A549 (cell line): ENCODE measurements at regions not wholly inside any gene's neighbourhood (a gene's known extent, or its start where the extent isn't known, plus 50 kb on each side); places are given as distances from the start of the nearest gene placed in this dataset.

Experiments used
- ATAC-seq, 2 experiments: fragments of 200-7000 bp in 1 of 2; fragments of >200 bp in 1 of 2; cut with Nextera tagmentation in 1 of 2; cut with Tn5 transposase in 1 of 2; 3 replicates each; pipeline versions ENCODE4 v1.8.0 to v1.9.1; 2018 to 2020; ENCODE audit warnings: mild to moderate bottlenecking in 1 of 2, moderate library complexity in 1 of 2
- CTCF ChIA-PET: fragments of 300-600 bp; sonication (Branson Sonifier 250); formaldehyde crosslinking; extraction: SDS; loops from one replicate; lab custom pipeline; 2021; ENCODE audit warnings: antibody characterized with exemption, inconsistent platforms; lab: Yijun Ruan, JAX
- POLR2A ChIA-PET: fragments of 350-600 bp; formaldehyde crosslinking; extraction: SDS; loops from one replicate; lab custom pipeline; 2021; ENCODE audit warnings: antibody characterized with exemption, inconsistent platforms; lab: Yijun Ruan, JAX
- DNase-seq, 2 experiments: peaks; one replicate each; pipeline versions ENCODE4 v3.0.0 to v3.0.0-alpha.2; 2011 to 2016; ENCODE audit warnings: low read depth in 1 of 2, low spot score in 1 of 2
- FAIRE-seq: peaks from 2 replicates; lab custom pipeline; 2011; peaks lifted over from hg19 to GRCh38; lab: Jason Lieb, UNC
- H3K27ac ChIP-seq, 2 experiments: fragments of >200 bp; sonication (Bioruptor Twin); formaldehyde crosslinking; 3 replicates each; pipeline ENCODE4 v1.5.1; 2016 to 2017
- H3K4me1 ChIP-seq: fragments of >200 bp; sonication (Bioruptor Twin); formaldehyde crosslinking; 3 replicates; pipeline ENCODE4 v1.6.1; 2016
- H3K4me2 ChIP-seq: fragments of >200 bp; sonication (Bioruptor Twin); formaldehyde crosslinking; 3 replicates; pipeline ENCODE4 v1.6.1; 2016
- H3K4me3 ChIP-seq: fragments of >200 bp; sonication (Bioruptor Twin); formaldehyde crosslinking; 3 replicates; pipeline ENCODE4 v1.5.1; 2016
- H3K9me3 ChIP-seq: fragments of >200 bp; sonication (Bioruptor Twin); formaldehyde crosslinking; 3 replicates; pipeline ENCODE4 v1.6.1; 2016
- BHLHE40 ChIP-seq: IDR thresholded peaks from 2 replicates; pipeline ENCODE4 v1.6.1; 2012; ENCODE audit warnings: low read depth, low read length, inconsistent platforms
- CBX2 ChIP-seq: fragments of 200-600 bp; sonication (generic); IDR thresholded peaks from 2 replicates; pipeline ENCODE4 v1.6.1; 2016; ENCODE audit warnings: low read depth, mild to moderate bottlenecking, borderline replicate concordance
- CEBPB ChIP-seq, 2 experiments: fragments of >200 bp in 1 of 2; sonication (Bioruptor Twin) in 1 of 2; formaldehyde crosslinking in 1 of 2; IDR thresholded peaks; 2 replicates each; pipeline ENCODE4 v1.6.1; 2012 to 2016
- EHF ChIP-seq: fragments of 250-450 bp; sonication (Bioruptor Pico); IDR thresholded peaks from 2 replicates; pipeline ENCODE4 v1.5.0; 2020; ENCODE audit warnings: mild to moderate bottlenecking
- ESRRA ChIP-seq: fragments of 150-350 bp; IDR thresholded peaks from 2 replicates; pipeline ENCODE4 v1.6.1; 2014; ENCODE audit warnings: mild to moderate bottlenecking, low read length, borderline replicate concordance
- FOSL2 ChIP-seq, 2 experiments: fragments of 450-650 bp in 1 of 2; fragments of >200 bp in 1 of 2; sonication (Bioruptor Twin) in 1 of 2; formaldehyde crosslinking; IDR thresholded peaks; 2 replicates each; pipeline versions ENCODE4 v1.5.0 to v1.6.1; 2016 to 2020; ENCODE audit warnings: mild to moderate bottlenecking in 1 of 2, moderate library complexity in 1 of 2
- GATA3 ChIP-seq: IDR thresholded peaks from 2 replicates; pipeline ENCODE4 v1.6.1; 2012; ENCODE audit warnings: borderline replicate concordance
- HDAC2 ChIP-seq: fragments of 200-600 bp; sonication (generic); IDR thresholded peaks from 2 replicates; pipeline ENCODE4 v1.6.1; 2016
- JUN ChIP-seq, 2 experiments: fragments of >200 bp; sonication (Bioruptor Twin); formaldehyde crosslinking; IDR thresholded peaks; 2 replicates in 1 of 2; 3 replicates in 1 of 2; pipeline ENCODE4 v1.6.1; 2016 to 2017
- JUNB ChIP-seq: fragments of >200 bp; sonication (Bioruptor Twin); formaldehyde crosslinking; IDR thresholded peaks from 2 replicates; pipeline ENCODE4 v1.6.1; 2016
- MYC ChIP-seq: IDR thresholded peaks from 2 replicates; pipeline ENCODE4 v1.6.1; 2012; ENCODE audit warnings: mild to moderate bottlenecking, inconsistent platforms, low read length, improper control_type of control experiment, borderline replicate concordance
- NFE2L2 ChIP-seq: fragments of 150-350 bp; conservative IDR thresholded peaks from 2 replicates; pipeline ENCODE4 v1.6.1; 2014; ENCODE audit warnings: low read length
- NPAS2 ChIP-seq: fragments of 250-450 bp; sonication (Bioruptor Pico); IDR thresholded peaks from 2 replicates; pipeline ENCODE4 v1.8.0; 2022; ENCODE audit warnings: mild to moderate bottlenecking, moderate library complexity, borderline replicate concordance
- POLR2A ChIP-seq: IDR thresholded peaks from 2 replicates; pipeline ENCODE4 v1.6.1; 2012; ENCODE audit warnings: mild to moderate bottlenecking, low read length
- RAD21 ChIP-seq, 2 experiments: fragments of >200 bp in 1 of 2; sonication (Bioruptor Twin) in 1 of 2; formaldehyde crosslinking in 1 of 2; IDR thresholded peaks in 1 of 2; conservative IDR thresholded peaks in 1 of 2; 2 replicates in 1 of 2; 3 replicates in 1 of 2; pipeline ENCODE4 v1.6.1; 2012 to 2018; ENCODE audit warnings: inconsistent platforms in 1 of 2
- RCOR1 ChIP-seq: fragments of 150-350 bp; IDR thresholded peaks from 2 replicates; pipeline ENCODE4 v1.6.1; 2014; ENCODE audit warnings: antibody characterized with exemption, low read length, low read depth
- RFX5 ChIP-seq: fragments of 450-650 bp; IDR thresholded peaks from 2 replicates; pipeline ENCODE4 v1.7.1; 2014; ENCODE audit warnings: antibody characterized with exemption, mild to moderate bottlenecking, moderate library complexity
- TFCP2L1 ChIP-seq: fragments of 250-450 bp; sonication (Bioruptor Pico); IDR thresholded peaks from 2 replicates; pipeline ENCODE4 v1.5.0; 2021; ENCODE audit warnings: mild to moderate bottlenecking
- TP53 ChIP-seq: fragments of 250-450 bp; sonication (Bioruptor Pico); IDR thresholded peaks from 2 replicates; pipeline ENCODE4 v1.5.0; 2021; ENCODE audit warnings: mild to moderate bottlenecking, moderate library complexity
- ZC3H11A ChIP-seq: fragments of 450-650 bp; IDR thresholded peaks from 2 replicates; pipeline ENCODE4 v1.6.1; 2014; ENCODE audit warnings: antibody characterized with exemption, mild to moderate bottlenecking
- WGBS: methylation state at CpG from one replicate; pipeline ENCODE4 v1.1.6; 2017; ENCODE audit errors: missing lambda C conversion rate; 5-methylcytosine and 5-hydroxymethylcytosine counted together
- TF ChIP-seq, protein P1 (sequence below): fragments of 450-650 bp; IDR thresholded peaks from 2 replicates; pipeline ENCODE4 v1.6.1; 2014; ENCODE audit warnings: antibody characterized with exemption
- TF ChIP-seq, protein P2 (sequence below): IDR thresholded peaks from 2 replicates; pipeline ENCODE4 v1.6.1; 2012
- TF ChIP-seq, protein P3 (sequence below): fragments of >200 bp; sonication (Bioruptor Twin); formaldehyde crosslinking; IDR thresholded peaks from 3 replicates; pipeline ENCODE4 v1.6.1; 2016
- TF ChIP-seq, protein P4 (sequence below): fragments of 250-450 bp; sonication (Bioruptor Pico); IDR thresholded peaks from 2 replicates; pipeline ENCODE4 v1.5.0; 2020; ENCODE audit warnings: low read depth, mild to moderate bottlenecking, moderate library complexity

DNA sequence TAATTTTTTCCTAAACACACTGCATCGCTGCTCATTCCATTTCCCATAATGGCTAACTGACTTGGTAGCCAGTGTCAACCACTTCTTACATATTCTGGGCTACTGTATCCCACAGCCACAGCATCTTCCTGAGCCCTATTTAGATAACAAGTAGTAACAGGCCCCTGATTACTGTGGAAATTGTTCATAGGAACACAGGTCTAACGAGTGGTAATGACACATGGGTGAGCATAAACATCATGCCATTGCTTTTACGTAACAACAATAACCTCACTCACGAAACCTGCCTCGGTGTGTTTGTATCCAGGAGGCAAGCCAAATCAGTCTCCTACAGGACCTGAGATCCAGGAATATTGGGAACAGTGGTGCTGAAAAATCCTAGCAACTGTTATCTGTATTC lies 438.6 kb downstream of the KLF5 start (continued):
- TF ChIP-seq, protein P1, sequence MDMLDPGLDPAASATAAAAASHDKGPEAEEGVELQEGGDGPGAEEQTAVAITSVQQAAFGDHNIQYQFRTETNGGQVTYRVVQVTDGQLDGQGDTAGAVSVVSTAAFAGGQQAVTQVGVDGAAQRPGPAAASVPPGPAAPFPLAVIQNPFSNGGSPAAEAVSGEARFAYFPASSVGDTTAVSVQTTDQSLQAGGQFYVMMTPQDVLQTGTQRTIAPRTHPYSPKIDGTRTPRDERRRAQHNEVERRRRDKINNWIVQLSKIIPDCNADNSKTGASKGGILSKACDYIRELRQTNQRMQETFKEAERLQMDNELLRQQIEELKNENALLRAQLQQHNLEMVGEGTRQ, result no peak
- TF ChIP-seq, protein P2, sequence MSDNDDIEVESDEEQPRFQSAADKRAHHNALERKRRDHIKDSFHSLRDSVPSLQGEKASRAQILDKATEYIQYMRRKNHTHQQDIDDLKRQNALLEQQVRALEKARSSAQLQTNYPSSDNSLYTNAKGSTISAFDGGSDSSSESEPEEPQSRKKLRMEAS, result no peak
- TF ChIP-seq RAD21 (conservative IDR thresholded peaks at IDR 0.05 in 1 of 2, IDR thresholded peaks at IDR 0.05 in 1 of 2), result no peak
- TF ChIP-seq, protein P3, sequence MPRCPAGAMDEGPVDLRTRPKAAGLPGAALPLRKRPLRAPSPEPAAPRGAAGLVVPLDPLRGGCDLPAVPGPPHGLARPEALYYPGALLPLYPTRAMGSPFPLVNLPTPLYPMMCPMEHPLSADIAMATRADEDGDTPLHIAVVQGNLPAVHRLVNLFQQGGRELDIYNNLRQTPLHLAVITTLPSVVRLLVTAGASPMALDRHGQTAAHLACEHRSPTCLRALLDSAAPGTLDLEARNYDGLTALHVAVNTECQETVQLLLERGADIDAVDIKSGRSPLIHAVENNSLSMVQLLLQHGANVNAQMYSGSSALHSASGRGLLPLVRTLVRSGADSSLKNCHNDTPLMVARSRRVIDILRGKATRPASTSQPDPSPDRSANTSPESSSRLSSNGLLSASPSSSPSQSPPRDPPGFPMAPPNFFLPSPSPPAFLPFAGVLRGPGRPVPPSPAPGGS, result no peak

DNA sequence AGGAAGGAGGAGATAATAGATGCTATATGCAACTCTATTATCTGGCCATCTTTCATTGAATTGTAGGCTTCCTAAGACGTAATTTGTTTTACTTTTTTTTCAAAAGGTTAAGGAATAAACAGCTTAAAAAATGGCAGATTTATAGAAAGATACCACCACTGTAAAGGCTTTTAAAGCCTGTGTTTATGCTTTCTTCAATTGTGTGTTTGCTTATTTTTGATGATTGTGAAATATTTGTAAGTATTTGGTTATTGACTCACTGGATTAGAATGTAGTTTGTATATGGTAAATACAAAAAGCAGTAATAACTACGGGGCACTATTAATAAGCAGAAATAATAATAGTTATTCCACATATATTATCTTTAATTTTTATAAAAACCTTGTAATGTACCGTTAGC lies 437.9 kb downstream of the KLF5 start:
- peaks cover 12% of the 10 kb centered on the region; the same call in 2 of the 3 replicates for H3K4me1 ChIP-seq
- no peak overlapping the region for H3K27ac ChIP-seq
- FAIRE-seq, result no peak
- ChIA-PET POLR2A (no interaction called here), CTCF (no interaction called here)
- ATAC-seq, result no peak
- TF ChIP-seq, protein P3, result no peak
- TF ChIP-seq FOSL2 (IDR thresholded peaks at IDR 0.05) (no peak), FOSL2 (CRISPR knock-in tag; IDR thresholded peaks at IDR 0.05) (peak; percentile 13; the same call in 1 of the 2 replicates), GATA3 (peak; percentile 17; the same call in 1 of the 2 replicates), RFX5 (no peak), CEBPB (IDR thresholded peaks at IDR 0.05) (peak in 1 of 2 experiments; percentile 50; a peak in 1 of 4 replicates)
- H3K9me3 ChIP-seq, result no peaks in the 10 kb centered on the region
- no peak for DNase-seq
- H3K4me3 ChIP-seq, result no peak overlapping the region
- H3K4me2 ChIP-seq, result peak overlapping the region; percentile 18; the same call in 2 of the 3 replicates
- WGBS, result 33% methylated on average over 3 of the region's 3 CpGs

DNA sequence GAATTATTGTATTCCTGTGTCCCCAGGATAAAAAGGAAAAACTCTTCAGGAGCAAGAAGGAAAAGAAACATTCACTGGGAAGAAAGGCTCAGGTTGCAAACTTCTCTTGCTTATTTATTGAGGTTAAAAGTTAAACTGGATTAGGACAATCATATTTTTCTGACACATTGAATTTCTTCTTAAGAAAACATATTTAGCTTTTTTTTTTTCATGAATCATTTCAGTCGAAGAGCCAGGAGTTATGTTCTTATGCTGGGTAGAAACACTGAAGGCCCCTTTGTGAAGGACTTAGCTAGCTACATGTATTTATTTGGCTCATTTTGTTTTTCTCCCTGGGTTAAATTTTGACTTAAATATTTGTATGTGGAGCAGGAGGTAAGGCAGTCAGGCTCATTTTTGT lies 434.0 kb downstream of the KLF5 start:
- H3K4me3 ChIP-seq, result no peak overlapping the region
- ATAC-seq (no peak), DNase-seq (no peak)
- 15% methylated on average over 1 of the region's 1 CpG for WGBS
- peaks cover 12% of the 10 kb centered on the region; the same call in 2 of the 3 replicates for H3K4me1 ChIP-seq
- no peak overlapping the region for H3K4me2 ChIP-seq
- CTCF ChIA-PET, result interaction anchor here (0.9 kb wide), 1 partner anchor 9 kb away, joined by 3 read pairs; no protein-coding TSS in a partner anchor
- TF ChIP-seq, protein P1, result no peak
- TF ChIP-seq TFCP2L1 (no peak), RFX5 (no peak), JUN (IDR thresholded peaks at IDR 0.05) (no peak), JUNB (no peak), TP53 (CRISPR knock-in tag) (no peak), POLR2A (no peak), MYC (no peak), RCOR1 (no peak), EHF (no peak), GATA3 (no peak), NPAS2 (CRISPR knock-in tag) (no peak), NFE2L2 (no peak), ESRRA (no peak), CBX2 (no peak), HDAC2 (no peak), ZC3H11A (no peak), BHLHE40 (no peak)
- TF ChIP-seq, protein P4, sequence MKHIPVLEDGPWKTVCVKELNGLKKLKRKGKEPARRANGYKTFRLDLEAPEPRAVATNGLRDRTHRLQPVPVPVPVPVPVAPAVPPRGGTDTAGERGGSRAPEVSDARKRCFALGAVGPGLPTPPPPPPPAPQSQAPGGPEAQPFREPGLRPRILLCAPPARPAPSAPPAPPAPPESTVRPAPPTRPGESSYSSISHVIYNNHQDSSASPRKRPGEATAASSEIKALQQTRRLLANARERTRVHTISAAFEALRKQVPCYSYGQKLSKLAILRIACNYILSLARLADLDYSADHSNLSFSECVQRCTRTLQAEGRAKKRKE (CRISPR knock-in tag), result no peak
- TF ChIP-seq, protein P3, result no peak
- TF ChIP-seq, all 56 proteins: peak for 0
- POLR2A ChIA-PET, result no interaction called here
- no peak overlapping the region for H3K27ac ChIP-seq
- no peak for FAIRE-seq
- H3K9me3 ChIP-seq, result no peaks in the 10 kb centered on the region
